PC-3 (cell line): ENCODE measurements at regions not wholly inside any gene's neighbourhood (a gene's known extent, or its start where the extent isn't known, plus 50 kb on each side); places are given as distances from the start of the nearest gene placed in this dataset.

Source experiments
- ATAC-seq: fragments of 200-7000 bp; cut with Tn5 transposase; 2 replicates; pipeline ENCODE4 v1.9.1; 2020; ENCODE audit warnings: mild to moderate bottlenecking, moderate library complexity
- BruUV-seq: library from RNA; stranded (reverse); fragments of 400-500 nt; replicated peaks from 2 replicates; lab custom pipeline; 2021; lab: Mats Ljungman, UMichigan
- CTCF ChIA-PET: fragments of 300-600 bp; sonication (Branson Sonifier 250); formaldehyde crosslinking; loops from one replicate; lab custom pipeline; 2022; ENCODE audit warnings: antibody characterized with exemption; lab: Charles Lee
- POLR2A ChIA-PET: fragments of 300-600 bp; sonication (Branson Sonifier 250); formaldehyde crosslinking; loops from one replicate; lab custom pipeline; 2022; ENCODE audit warnings: antibody characterized with exemption; ENCODE audit not compliant: unreplicated experiment; lab: Charles Lee
- DNase-seq: peaks from one replicate; pipeline ENCODE4 v3.0.0-alpha.2; 2015
- H2AFZ ChIP-seq: fragments of 300-600 bp; sonication (generic); 2 replicates; pipeline ENCODE4 v1.6.0; 2016; ENCODE audit warnings: antibody characterized with exemption, low read length
- H3F3A ChIP-seq: fragments of 300-600 bp; sonication (generic); one replicate; pipeline ENCODE4 v1.6.0; 2017; ENCODE audit warnings: antibody characterized with exemption, low read length, control low read depth, mild to moderate bottlenecking; ENCODE audit not compliant: unreplicated experiment
- H3K27ac ChIP-seq: fragments of 300-600 bp; sonication (generic); 2 replicates; pipeline ENCODE4 v1.5.1; 2016; ENCODE audit warnings: mild to moderate bottlenecking, low read length
- H3K27me3 ChIP-seq: fragments of 300-600 bp; sonication (generic); 2 replicates; pipeline ENCODE4 v1.6.1; 2016; ENCODE audit warnings: low read length, mixed read lengths
- H3K36me3 ChIP-seq: fragments of 300-600 bp; sonication (generic); 2 replicates; pipeline ENCODE4 v1.6.1; 2016; ENCODE audit warnings: low read depth, mixed run types, low read length, mixed read lengths
- H3K4me1 ChIP-seq: fragments of 300-600 bp; sonication (generic); 2 replicates; pipeline ENCODE4 v1.5.1; 2016; ENCODE audit warnings: low read length; ENCODE audit not compliant: insufficient read depth
- H3K4me2 ChIP-seq: fragments of 300-600 bp; sonication (generic); 2 replicates; pipeline ENCODE4 v1.6.0; 2016; ENCODE audit warnings: low read length
- H3K4me3 ChIP-seq: fragments of 300-600 bp; sonication (generic); 2 replicates; pipeline ENCODE4 v1.5.1; 2016; ENCODE audit warnings: mild to moderate bottlenecking, low read length, mixed read lengths
- H3K79me2 ChIP-seq: fragments of 300-600 bp; sonication (generic); 2 replicates; pipeline ENCODE4 v1.6.1; 2017; ENCODE audit warnings: low read length, mixed read lengths
- H3K9ac ChIP-seq: fragments of 300-600 bp; sonication (generic); 2 replicates; pipeline ENCODE4 v1.6.0; 2016; ENCODE audit warnings: mild to moderate bottlenecking, low read length
- H3K9me2 ChIP-seq: fragments of 300-600 bp; sonication (generic); replicated peaks from 2 replicates; pipeline ENCODE4 v1.6.1; 2016; ENCODE audit warnings: mixed run types, low read length, mixed read lengths
- H3K9me3 ChIP-seq: fragments of 300-600 bp; sonication (generic); 2 replicates; pipeline ENCODE4 v1.6.1; 2016; ENCODE audit warnings: low read length, mixed read lengths
- H4K20me1 ChIP-seq: fragments of 300-600 bp; sonication (generic); 2 replicates; pipeline ENCODE4 v1.6.1; 2016; ENCODE audit warnings: low read length, mixed read lengths
- CTCF ChIP-seq: fragments of 300-600 bp; sonication (generic); conservative IDR thresholded peaks from 2 replicates; pipeline ENCODE4 v1.5.1; 2017; ENCODE audit warnings: antibody characterized with exemption, low read depth, mild to moderate bottlenecking, low read length
- EZH2 ChIP-seq: fragments of 300-600 bp; sonication (generic); IDR thresholded peaks from one replicate; pipeline ENCODE4 v1.6.1; 2017; ENCODE audit warnings: antibody characterized with exemption, mild to moderate bottlenecking, low read length; ENCODE audit not compliant: unreplicated experiment
- EZH2phosphoT487 ChIP-seq: fragments of 300-600 bp; sonication (generic); IDR thresholded peaks from 2 replicates; pipeline ENCODE4 v1.6.1; 2018; ENCODE audit warnings: mild to moderate bottlenecking, antibody characterized with exemption, low read length, borderline replicate concordance
- intact Hi-C: fragments of 100-400 bp; cut with micrococcal nuclease; formaldehyde crosslinking; loops from 2 replicates; pipeline ENCODE4 v1.9.0; 2023

- Histone ChIP-seq H3K9me2 (no peaks in the 10 kb centered on the region), H3K9me3 (no peaks in the 10 kb centered on the region), H3K9ac (no peak overlapping the region), H3K4me1 (peaks cover 1% of the 10 kb centered on the region; the same call in 1 of the 2 replicates), H3K4me2 (no peak overlapping the region), H3F3A (no peaks in the 10 kb centered on the region), H3K27me3 (no peaks in the 10 kb centered on the region), H3K79me2 (no peaks in the 10 kb centered on the region), H4K20me1 (no peaks in the 10 kb centered on the region), H3K4me3 (no peak overlapping the region), H3K36me3 (no peaks in the 10 kb centered on the region), H2AFZ (no peak overlapping the region), H3K27ac (no peak overlapping the region)
- TF ChIP-seq EZH2 (no peak), CTCF (no peak), EZH2phosphoT487 (no peak)
- POLR2A ChIA-PET, result no interaction called here
- intact Hi-C loops, result no loop called here
- BruUV-seq, result no TSS peak
- DNase-seq (no peak), ATAC-seq (no peak)
- CTCF ChIA-PET, result no interaction called here
These were observed 348.2 kb downstream of the SPRY1 start for GRCh38 chr4:123744664-123745290.

GRCh38 chr4:123747016-123747415 is 350.4 kb downstream of the SPRY1 start:
- no peaks in the 10 kb centered on the region for H3K27me3 ChIP-seq
- POLR2A ChIA-PET, result no interaction called here
- no peak for ATAC-seq
- no peaks in the 10 kb centered on the region for H3K79me2 ChIP-seq
- H2AFZ ChIP-seq, result no peak overlapping the region
- H3K36me3 ChIP-seq, result no peaks in the 10 kb centered on the region
- no peak for DNase-seq
- no peak overlapping the region for H3K27ac ChIP-seq
- no peak overlapping the region for H3K4me3 ChIP-seq
- no peaks in the 10 kb centered on the region for H4K20me1 ChIP-seq
- H3K9me2 ChIP-seq, result no peaks in the 10 kb centered on the region
- no peak overlapping the region for H3K9ac ChIP-seq
- BruUV-seq, result no TSS peak
- intact Hi-C loops, result no loop called here
- no peak for TF ChIP-seq EZH2phosphoT487
- no peak for TF ChIP-seq EZH2
- no peak for TF ChIP-seq CTCF
- CTCF ChIA-PET, result no interaction called here
- H3K9me3 ChIP-seq, result no peaks in the 10 kb centered on the region
- peaks cover 6% of the 10 kb centered on the region; the same call in 1 of the 2 replicates for H3K4me1 ChIP-seq
- no peak overlapping the region for H3K4me2 ChIP-seq
- H3F3A ChIP-seq, result no peaks in the 10 kb centered on the region

- Histone ChIP-seq H3K9ac (no peak overlapping the region), H3K27ac (no peak overlapping the region), H3K9me3 (no peaks in the 10 kb centered on the region), H4K20me1 (no peaks in the 10 kb centered on the region), H3K4me1 (peaks cover 6% of the 10 kb centered on the region; the same call in 1 of the 2 replicates), H3K36me3 (no peaks in the 10 kb centered on the region), H3K4me3 (no peak overlapping the region), H3K4me2 (no peak overlapping the region), H3F3A (no peaks in the 10 kb centered on the region), H3K9me2 (no peaks in the 10 kb centered on the region), H2AFZ (no peak overlapping the region), H3K79me2 (no peaks in the 10 kb centered on the region), H3K27me3 (no peaks in the 10 kb centered on the region)
- CTCF ChIA-PET, result no interaction called here
- POLR2A ChIA-PET, result no interaction called here
- BruUV-seq, result no TSS peak
- DNase-seq (no peak), ATAC-seq (no peak)
- TF ChIP-seq CTCF (no peak), EZH2phosphoT487 (no peak), EZH2 (no peak)
- intact Hi-C loops, result no loop called here
These were observed 352.2 kb downstream of the SPRY1 start for GRCh38 chr4:123748806-123749205.
